ENCODE measurements at regions not wholly inside any gene's neighbourhood (a gene's known extent, or its start where the extent isn't known, plus 50 kb on each side); places are given as distances from the start of the nearest gene placed in this dataset.

DNA sequence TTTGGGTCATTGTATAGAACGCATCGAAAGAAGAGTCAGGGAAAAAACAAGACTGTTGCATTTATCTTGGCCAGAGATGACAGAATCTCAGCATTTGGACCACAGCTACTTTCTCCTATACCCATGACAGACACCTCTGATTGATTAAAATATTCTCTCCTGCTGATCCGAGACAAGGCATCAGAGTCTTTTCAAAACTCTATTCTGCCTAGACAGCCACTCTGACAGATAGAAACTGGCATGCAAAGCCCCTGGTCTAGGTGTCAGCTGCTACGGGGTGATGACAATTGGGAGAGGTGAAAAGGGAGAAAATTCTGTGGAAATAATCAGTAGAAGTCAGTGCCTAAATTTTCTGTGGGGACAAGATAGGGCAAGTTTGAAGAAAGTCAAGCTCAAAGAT is 152.2 kb downstream of the PIK3R1 start:
- ATAC-seq: no peak
- TF ChIP-seq PPARA (CRISPR knock-in tag; IDR thresholded peaks at IDR 0.05; ENCODE audit: borderline replicate concordance) (no peak), ISL1 (CRISPR knock-in tag; IDR thresholded peaks at IDR 0.05) (no peak), ZNF70 (CRISPR knock-in tag; IDR thresholded peaks at IDR 0.05) (no peak), OSR1 (CRISPR knock-in tag; IDR thresholded peaks at IDR 0.05) (no peak), TOX (CRISPR knock-in tag; IDR thresholded peaks at IDR 0.05; ENCODE audit: borderline replicate concordance) (no peak), ESRRG (CRISPR knock-in tag; IDR thresholded peaks at IDR 0.05) (no peak), ZC3H10 (CRISPR knock-in tag; IDR thresholded peaks at IDR 0.05) (no peak), ZNF8 (CRISPR knock-in tag; IDR thresholded peaks at IDR 0.05) (no peak), TSHZ2 (CRISPR knock-in tag; IDR thresholded peaks at IDR 0.05) (no peak), ZNF565 (CRISPR knock-in tag; conservative IDR thresholded peaks at IDR 0.05; ENCODE audit: low read depth) (no peak), GLIS3 (CRISPR knock-in tag; IDR thresholded peaks at IDR 0.05) (no peak), ZFP3 (CRISPR knock-in tag; IDR thresholded peaks at IDR 0.05) (no peak), ZFP30 (CRISPR knock-in tag; IDR thresholded peaks at IDR 0.05) (no peak), ARNTL (CRISPR knock-in tag; IDR thresholded peaks at IDR 0.05; ENCODE audit: borderline replicate concordance, low read depth) (no peak), SNAI2 (CRISPR knock-in tag; IDR thresholded peaks at IDR 0.05) (no peak)
- TF ChIP-seq, protein P1, sequence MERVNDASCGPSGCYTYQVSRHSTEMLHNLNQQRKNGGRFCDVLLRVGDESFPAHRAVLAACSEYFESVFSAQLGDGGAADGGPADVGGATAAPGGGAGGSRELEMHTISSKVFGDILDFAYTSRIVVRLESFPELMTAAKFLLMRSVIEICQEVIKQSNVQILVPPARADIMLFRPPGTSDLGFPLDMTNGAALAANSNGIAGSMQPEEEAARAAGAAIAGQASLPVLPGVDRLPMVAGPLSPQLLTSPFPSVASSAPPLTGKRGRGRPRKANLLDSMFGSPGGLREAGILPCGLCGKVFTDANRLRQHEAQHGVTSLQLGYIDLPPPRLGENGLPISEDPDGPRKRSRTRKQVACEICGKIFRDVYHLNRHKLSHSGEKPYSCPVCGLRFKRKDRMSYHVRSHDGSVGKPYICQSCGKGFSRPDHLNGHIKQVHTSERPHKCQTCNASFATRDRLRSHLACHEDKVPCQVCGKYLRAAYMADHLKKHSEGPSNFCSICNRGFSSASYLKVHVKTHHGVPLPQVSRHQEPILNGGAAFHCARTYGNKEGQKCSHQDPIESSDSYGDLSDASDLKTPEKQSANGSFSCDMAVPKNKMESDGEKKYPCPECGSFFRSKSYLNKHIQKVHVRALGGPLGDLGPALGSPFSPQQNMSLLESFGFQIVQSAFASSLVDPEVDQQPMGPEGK (CRISPR knock-in tag; IDR thresholded peaks at IDR 0.05; ENCODE audit: borderline replicate concordance): no peak
- TF ChIP-seq, protein P2, sequence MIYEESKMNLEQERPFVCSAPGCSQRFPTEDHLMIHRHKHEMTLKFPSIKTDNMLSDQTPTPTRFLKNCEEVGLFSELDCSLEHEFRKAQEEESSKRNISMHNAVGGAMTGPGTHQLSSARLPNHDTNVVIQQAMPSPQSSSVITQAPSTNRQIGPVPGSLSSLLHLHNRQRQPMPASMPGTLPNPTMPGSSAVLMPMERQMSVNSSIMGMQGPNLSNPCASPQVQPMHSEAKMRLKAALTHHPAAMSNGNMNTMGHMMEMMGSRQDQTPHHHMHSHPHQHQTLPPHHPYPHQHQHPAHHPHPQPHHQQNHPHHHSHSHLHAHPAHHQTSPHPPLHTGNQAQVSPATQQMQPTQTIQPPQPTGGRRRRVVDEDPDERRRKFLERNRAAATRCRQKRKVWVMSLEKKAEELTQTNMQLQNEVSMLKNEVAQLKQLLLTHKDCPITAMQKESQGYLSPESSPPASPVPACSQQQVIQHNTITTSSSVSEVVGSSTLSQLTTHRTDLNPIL (CRISPR knock-in tag; IDR thresholded peaks at IDR 0.05; ENCODE audit: low read depth): no peak
- TF ChIP-seq, protein P3, sequence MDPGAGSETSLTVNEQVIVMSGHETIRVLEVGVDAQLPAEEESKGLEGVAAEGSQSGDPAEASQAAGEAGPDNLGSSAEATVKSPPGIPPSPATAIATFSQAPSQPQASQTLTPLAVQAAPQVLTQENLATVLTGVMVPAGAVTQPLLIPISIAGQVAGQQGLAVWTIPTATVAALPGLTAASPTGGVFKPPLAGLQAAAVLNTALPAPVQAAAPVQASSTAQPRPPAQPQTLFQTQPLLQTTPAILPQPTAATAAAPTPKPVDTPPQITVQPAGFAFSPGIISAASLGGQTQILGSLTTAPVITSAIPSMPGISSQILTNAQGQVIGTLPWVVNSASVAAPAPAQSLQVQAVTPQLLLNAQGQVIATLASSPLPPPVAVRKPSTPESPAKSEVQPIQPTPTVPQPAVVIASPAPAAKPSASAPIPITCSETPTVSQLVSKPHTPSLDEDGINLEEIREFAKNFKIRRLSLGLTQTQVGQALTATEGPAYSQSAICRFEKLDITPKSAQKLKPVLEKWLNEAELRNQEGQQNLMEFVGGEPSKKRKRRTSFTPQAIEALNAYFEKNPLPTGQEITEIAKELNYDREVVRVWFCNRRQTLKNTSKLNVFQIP (CRISPR knock-in tag; IDR thresholded peaks at IDR 0.05; ENCODE audit: borderline replicate concordance, low read depth): no peak

DNA sequence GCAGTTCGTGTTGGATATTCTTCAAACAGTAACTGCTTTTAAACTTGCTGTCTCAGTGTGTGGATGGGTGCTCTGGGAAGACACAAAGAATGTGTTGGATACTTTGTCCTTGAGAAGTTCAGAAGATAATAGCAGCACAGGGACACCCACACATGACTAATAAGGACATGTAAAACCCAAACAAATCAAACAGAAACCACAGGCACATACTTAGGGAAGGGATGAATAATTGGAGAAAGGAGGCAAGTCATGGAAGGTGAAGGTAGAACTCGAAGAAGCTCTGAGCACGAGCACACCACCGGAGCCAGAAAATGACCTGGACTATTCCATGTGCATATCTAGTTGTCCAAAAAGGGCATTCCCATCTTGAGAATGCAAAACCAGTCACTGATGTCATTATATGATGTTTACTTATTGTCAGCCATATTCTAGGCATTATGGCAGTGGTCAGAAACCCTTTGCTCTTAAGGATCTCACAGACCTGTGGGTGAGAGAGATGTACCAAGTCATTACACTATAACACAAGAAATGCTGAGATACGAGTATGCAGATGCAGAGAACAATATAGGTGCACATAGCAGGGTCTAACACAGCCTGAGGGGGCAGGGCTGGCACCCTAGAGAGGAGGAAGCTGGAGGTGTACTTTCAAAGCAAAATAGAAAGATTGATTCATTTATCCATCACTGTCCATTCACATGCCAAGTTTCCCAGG is 152.9 kb downstream of the PIK3R1 start:
- TF ChIP-seq, protein P3 (CRISPR knock-in tag; IDR thresholded peaks at IDR 0.05; ENCODE audit: borderline replicate concordance, low read depth): no peak
- TF ChIP-seq RARB (CRISPR knock-in tag; IDR thresholded peaks at IDR 0.05) (no peak), ARNTL (CRISPR knock-in tag; IDR thresholded peaks at IDR 0.05; ENCODE audit: borderline replicate concordance, low read depth) (no peak), ZFP30 (CRISPR knock-in tag; IDR thresholded peaks at IDR 0.05) (no peak), TCF4 (CRISPR knock-in tag; IDR thresholded peaks at IDR 0.05; ENCODE audit: borderline replicate concordance) (no peak)
- TF ChIP-seq, protein P1 (CRISPR knock-in tag; IDR thresholded peaks at IDR 0.05; ENCODE audit: borderline replicate concordance): no peak
- no peak for ATAC-seq

All from SK-N-SH treated with all-trans-retinoic acid at 6 μM for 48 hours (cell line).